ENCODE measurements at regions not wholly inside any gene's neighbourhood (a gene's known extent, or its start where the extent isn't known, plus 50 kb on each side); places are given as distances from the start of the nearest gene placed in this dataset.

GRCh38 chr3:170734043-170734734 lies 135.8 kb downstream of the RPL22L1 start:
- no peak for DNase-seq
- intact Hi-C loops (cut with DNase I, micrococcal nuclease): no loop called here
- no peak for TF ChIP-seq CTCF (IDR thresholded peaks at IDR 0.05)
- Histone ChIP-seq H3K36me3 (ENCODE audit: low read depth) (no peaks in the 10 kb centered on the region), H3K4me3 (no peak overlapping the region), H3K9me3 (no peaks in the 10 kb centered on the region), H3K4me1 (ENCODE audit: low read depth) (no peaks in the 10 kb centered on the region)
- no peak for ATAC-seq

GRCh38 chr3:170732660-170733245 lies 137.2 kb downstream of the RPL22L1 start:
- DNase-seq (no peak), ATAC-seq (no peak)
- Histone ChIP-seq H3K4me3 (no peak overlapping the region), H3K4me1 (ENCODE audit: low read depth) (no peaks in the 10 kb centered on the region), H3K9me3 (no peaks in the 10 kb centered on the region), H3K36me3 (ENCODE audit: low read depth) (no peaks in the 10 kb centered on the region)
- intact Hi-C loops (cut with DNase I, micrococcal nuclease): no loop called here
- TF ChIP-seq CTCF (IDR thresholded peaks at IDR 0.05): no peak

GRCh38 chr3:170731281-170731680 lies 138.7 kb downstream of the RPL22L1 start:
- no peaks in the 10 kb centered on the region for H3K36me3 ChIP-seq (ENCODE audit: low read depth)
- H3K4me1 ChIP-seq (ENCODE audit: low read depth): no peaks in the 10 kb centered on the region
- H3K9me3 ChIP-seq: no peaks in the 10 kb centered on the region
- intact Hi-C loops (cut with DNase I, micrococcal nuclease): no loop called here
- ATAC-seq (no peak), DNase-seq (no peak)
- H3K4me3 ChIP-seq: no peak overlapping the region
- no peak for TF ChIP-seq CTCF (IDR thresholded peaks at IDR 0.05)

- no peaks in the 10 kb centered on the region for H3K4me1 ChIP-seq (ENCODE audit: low read depth)
- no peak for TF ChIP-seq CTCF (IDR thresholded peaks at IDR 0.05)
- intact Hi-C loops (cut with DNase I, micrococcal nuclease): no loop called here
- H3K36me3 ChIP-seq (ENCODE audit: low read depth): no peaks in the 10 kb centered on the region
- H3K9me3 ChIP-seq: no peaks in the 10 kb centered on the region
- ATAC-seq (no peak), DNase-seq (no peak)
- H3K4me3 ChIP-seq: no peak overlapping the region
Observed at GRCh38 chr3:170730071-170730812, 139.8 kb downstream of the RPL22L1 start.

- Histone ChIP-seq H3K4me1 (ENCODE audit: low read depth) (no peaks in the 10 kb centered on the region), H3K36me3 (ENCODE audit: low read depth) (no peaks in the 10 kb centered on the region), H3K9me3 (no peaks in the 10 kb centered on the region), H3K4me3 (no peak overlapping the region)
- intact Hi-C loops (cut with DNase I, micrococcal nuclease): no loop called here
- TF ChIP-seq CTCF (IDR thresholded peaks at IDR 0.05): no peak
- DNase-seq (no peak), ATAC-seq (no peak)
Observed at GRCh38 chr3:170728181-170728580, 141.8 kb downstream of the RPL22L1 start.
